Testis (tissue), 2 donors: ENCODE measurements at regions not wholly inside any gene's neighbourhood (a gene's known extent, or its start where the extent isn't known, plus 50 kb on each side); places are given as distances from the start of the nearest gene placed in this dataset.

Experiments
- CTCF ChIP-seq, 3 experiments: fragments of 450-650 bp in 2 of 3; fragments of 200-600 bp in 1 of 3; sonication (generic) in 1 of 3; IDR thresholded peaks; one replicate each; pipeline ENCODE4 v1.5.1; 2016 to 2019; ENCODE audit warnings: antibody characterized with exemption in 3 of 3, mild to moderate bottlenecking in 2 of 3, moderate library complexity in 1 of 3
- POLR2A ChIP-seq: fragments of 450-650 bp; IDR thresholded peaks from one replicate; pipeline ENCODE4 v1.6.1; 2017; ENCODE audit warnings: antibody characterized with exemption, mild to moderate bottlenecking, moderate library complexity

- TF ChIP-seq CTCF (IDR thresholded peaks at IDR 0.05), result no peak
- TF ChIP-seq POLR2A, result no peak
Measured at GRCh38 chr6:119604124-119604523, 254.6 kb upstream of the MAN1A1 start.
